Stomach smooth muscle (tissue), 2 donors: ENCODE measurements at regions not wholly inside any gene's neighbourhood (a gene's known extent, or its start where the extent isn't known, plus 50 kb on each side); places are given as distances from the start of the nearest gene placed in this dataset.

Experiments
- H3K27ac ChIP-seq: one replicate; pipeline ENCODE4 v1.7.0; 2013; ENCODE audit warnings: mild to moderate bottlenecking, low read length, inconsistent platforms
- H3K27me3 ChIP-seq, 2 donors: one replicate each; pipeline ENCODE4 v1.7.0; 2013; ENCODE audit warnings: low read length in 2 of 2; ENCODE audit not compliant: insufficient read depth in 2 of 2, control insufficient read depth in 1 of 2
- H3K36me3 ChIP-seq, 2 donors: one replicate each; pipeline ENCODE4 v1.7.0; 2013; ENCODE audit warnings: low read length in 2 of 2; ENCODE audit not compliant: control insufficient read depth in 2 of 2, insufficient read depth in 2 of 2
- H3K4me1 ChIP-seq: one replicate; pipeline ENCODE4 v1.7.0; 2013; ENCODE audit warnings: low read length; ENCODE audit not compliant: control insufficient read depth, insufficient read depth
- H3K4me3 ChIP-seq, 2 donors: one replicate each; pipeline ENCODE4 v1.7.0; 2013; ENCODE audit warnings: low read length in 2 of 2
- H3K9ac ChIP-seq, 2 donors: one replicate each; pipeline ENCODE4 v1.7.0; 2013; ENCODE audit warnings: low read length in 2 of 2, mild to moderate bottlenecking in 1 of 2
- H3K9me3 ChIP-seq, 2 donors: one replicate each; pipeline ENCODE4 v1.7.0; 2013; ENCODE audit warnings: low read length in 2 of 2; ENCODE audit not compliant: control insufficient read depth in 2 of 2
- donor health status: healthy.
- donor health status: Pancreatic carcinoma.

GRCh38 chr5:173833196-173833985 lies 54.8 kb upstream of the CPEB4 start:
- no peaks in the 10 kb centered on the region for H3K27me3 ChIP-seq

DNA sequence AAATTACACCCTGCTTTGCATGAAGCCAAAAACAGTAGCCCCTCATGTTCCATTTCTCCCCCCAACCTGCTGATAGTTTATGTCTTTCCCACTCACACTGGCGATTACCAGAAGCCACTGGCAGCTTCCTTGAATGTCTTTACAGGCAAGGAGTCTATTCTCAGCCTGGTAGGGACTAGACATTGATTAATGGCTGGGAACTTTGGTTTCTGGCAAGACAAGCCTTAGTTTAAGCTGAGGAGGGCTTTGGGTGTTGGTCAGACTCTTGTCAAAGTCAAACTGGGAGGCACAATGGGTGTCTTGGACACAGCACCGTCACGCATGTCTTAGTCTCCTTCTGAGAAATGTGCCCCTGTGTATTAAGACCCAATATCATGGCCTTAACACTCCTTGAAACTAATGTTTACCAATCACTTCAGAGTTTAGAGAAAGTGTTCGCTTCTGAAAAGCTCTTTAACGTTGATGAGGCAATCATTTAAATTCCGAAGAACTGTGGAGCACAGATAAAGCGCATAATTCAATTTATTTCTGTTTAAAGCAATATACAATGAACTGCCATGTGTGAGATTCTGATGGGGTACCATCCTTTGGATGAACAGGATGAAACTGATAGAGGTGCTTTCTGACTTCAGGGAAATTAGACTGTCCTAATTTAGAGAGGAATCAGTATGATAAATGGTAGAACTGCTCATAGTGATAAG lies 53.9 kb upstream of the CPEB4 start:
- no peak overlapping the region for H3K9ac ChIP-seq
- H3K4me1 ChIP-seq, result peaks cover 2% of the 10 kb centered on the region
- no peak overlapping the region for H3K4me3 ChIP-seq
- no peak overlapping the region for H3K27ac ChIP-seq
- no peaks in the 10 kb centered on the region for H3K36me3 ChIP-seq
- no peaks in the 10 kb centered on the region for H3K9me3 ChIP-seq
- no peaks in the 10 kb centered on the region for H3K27me3 ChIP-seq

More at GRCh38 chr5:173833196-173833985, 54.8 kb upstream of the CPEB4 start:
- no peak overlapping the region for H3K9ac ChIP-seq
- peaks cover 2% of the 10 kb centered on the region for H3K4me1 ChIP-seq
- no peaks in the 10 kb centered on the region for H3K36me3 ChIP-seq
- H3K27ac ChIP-seq, result no peak overlapping the region
- no peak overlapping the region for H3K4me3 ChIP-seq
- no peaks in the 10 kb centered on the region for H3K9me3 ChIP-seq

- Histone ChIP-seq H3K9ac (no peak overlapping the region), H3K27ac (no peak overlapping the region)
Measured at GRCh38 chr5:173835131-173835530, 53.0 kb upstream of the CPEB4 start.

GRCh38 chr5:173835661-173836060 lies 52.5 kb upstream of the CPEB4 start:
- Histone ChIP-seq H3K9me3 (no peaks in the 10 kb centered on the region), H3K36me3 (no peaks in the 10 kb centered on the region), H3K4me1 (peaks cover 2% of the 10 kb centered on the region), H3K27me3 (no peaks in the 10 kb centered on the region), H3K4me3 (no peak overlapping the region), H3K27ac (no peak overlapping the region), H3K9ac (no peak overlapping the region)

More at GRCh38 chr5:173835131-173835530, 53.0 kb upstream of the CPEB4 start:
- no peaks in the 10 kb centered on the region for H3K36me3 ChIP-seq
- H3K4me1 ChIP-seq, result peaks cover 2% of the 10 kb centered on the region
- H3K9me3 ChIP-seq, result no peaks in the 10 kb centered on the region
- no peak overlapping the region for H3K4me3 ChIP-seq
- no peaks in the 10 kb centered on the region for H3K27me3 ChIP-seq

DNA sequence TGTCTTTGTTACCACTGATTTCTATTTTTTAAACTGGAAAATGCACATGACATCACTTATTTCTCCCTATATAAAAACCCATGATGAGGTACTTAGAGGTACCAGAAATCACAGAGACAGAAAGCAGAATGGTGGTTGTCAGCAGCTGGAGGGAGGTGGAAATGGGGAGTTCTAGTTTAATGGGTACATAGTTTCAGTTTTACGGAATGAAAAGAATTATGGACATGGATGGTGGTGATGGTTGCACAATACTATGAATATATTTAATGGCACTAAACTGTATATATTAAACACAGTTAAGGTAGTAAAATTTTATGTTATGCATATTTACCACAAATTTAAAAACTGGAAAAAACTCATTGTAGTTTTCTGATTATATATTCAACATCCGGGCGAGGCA lies 50.5 kb upstream of the CPEB4 start:
- Histone ChIP-seq H3K4me1 (peaks cover under 1% of the 10 kb centered on the region), H3K9me3 (no peaks in the 10 kb centered on the region), H3K36me3 (no peaks in the 10 kb centered on the region), H3K27ac (no peak overlapping the region), H3K27me3 (no peaks in the 10 kb centered on the region), H3K9ac (no peak overlapping the region), H3K4me3 (no peak overlapping the region)
